Body of pancreas (tissue), 4 donors: ENCODE measurements at regions not wholly inside any gene's neighbourhood (a gene's known extent, or its start where the extent isn't known, plus 50 kb on each side); places are given as distances from the start of the nearest gene placed in this dataset.

Experiments used
- ATAC-seq: fragments of 150-250 bp; one replicate; pipeline ENCODE4 v1.9.1; 2016
- DNase-seq, 4 donors: peaks; one replicate each; pipeline ENCODE4 v3.0.0-alpha.2; 2019
- H3K27ac ChIP-seq, 4 donors: fragments of 200-600 bp; sonication (generic); 1 replicate in 3 of 4; 2 replicates in 1 of 4; pipeline versions ENCODE4 v1.5.1 to v1.6.1; 2016 to 2019; ENCODE audit warnings: mild to moderate bottlenecking in 1 of 4, mixed read lengths in 1 of 4, moderate library complexity in 1 of 4
- H3K27me3 ChIP-seq, 2 donors: fragments of 200-600 bp; sonication (generic); one replicate each; pipeline ENCODE4 v1.6.0; 2016; ENCODE audit warnings: mild to moderate bottlenecking in 1 of 2
- H3K36me3 ChIP-seq, 2 donors: fragments of 200-600 bp; sonication (generic); replicated peaks in 1 of 2; 2 replicates each; pipeline ENCODE4 v1.5.1; 2016; ENCODE audit warnings: low read depth in 2 of 2; ENCODE audit not compliant: insufficient read depth in 1 of 2
- H3K4me1 ChIP-seq: fragments of 200-600 bp; sonication (generic); one replicate; pipeline ENCODE4 v1.6.0; 2016
- H3K4me3 ChIP-seq, 2 donors: fragments of 200-600 bp; sonication (generic); 1 replicate in 1 of 2; 2 replicates in 1 of 2; pipeline ENCODE4 v1.5.1; 2016 to 2019
- H3K9me3 ChIP-seq, 3 donors: fragments of 200-600 bp; sonication (generic); 1 replicate in 2 of 3; 2 replicates in 1 of 3; pipeline ENCODE4 v1.5.1; 2016
- POLR2A ChIP-seq, 3 donors: fragments of 450-650 bp; IDR thresholded peaks; one replicate each; pipeline ENCODE4 v1.6.1; 2016; ENCODE audit warnings: antibody characterized with exemption in 3 of 3, mild to moderate bottlenecking in 2 of 3
- WGBS, 2 donors: methylation state at CpG; one replicate each; pipeline ENCODE4 v1.1.5; 2017; 5-methylcytosine and 5-hydroxymethylcytosine counted together
- intact Hi-C: fragments of 100-400 bp; cut with DNase I; formaldehyde crosslinking; loops from one replicate; pipeline ENCODE4 v1.15.1; 2023
- TF ChIP-seq, protein P1 (sequence below), 7 experiments: fragments of 450-650 bp in 4 of 7; fragments of 200-600 bp in 3 of 7; sonication (generic) in 3 of 7; IDR thresholded peaks; one replicate each; pipeline ENCODE4 v1.5.1; 2016 to 2019; ENCODE audit warnings: antibody characterized with exemption in 7 of 7

DNA sequence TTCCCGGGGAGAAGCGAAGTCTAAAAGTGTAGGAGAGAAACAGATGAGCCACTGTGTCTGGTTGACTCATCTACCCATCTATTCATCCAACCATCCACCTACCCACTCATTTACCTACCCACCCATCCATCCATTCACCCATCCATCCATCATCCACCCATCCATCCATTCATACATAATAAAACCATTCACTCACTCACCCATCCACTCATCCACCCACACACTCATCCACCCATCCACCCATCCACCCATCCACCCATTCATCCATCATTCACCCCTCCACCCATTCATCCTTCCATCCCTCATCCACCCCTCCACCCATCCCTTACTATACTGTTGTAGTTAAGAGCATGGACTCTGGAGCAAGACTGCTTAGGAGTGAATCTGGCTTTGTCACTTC is 136.4 kb upstream of the ATP2B2 start:
- H3K4me1 ChIP-seq: no peaks in the 10 kb centered on the region
- TF ChIP-seq, protein P1, sequence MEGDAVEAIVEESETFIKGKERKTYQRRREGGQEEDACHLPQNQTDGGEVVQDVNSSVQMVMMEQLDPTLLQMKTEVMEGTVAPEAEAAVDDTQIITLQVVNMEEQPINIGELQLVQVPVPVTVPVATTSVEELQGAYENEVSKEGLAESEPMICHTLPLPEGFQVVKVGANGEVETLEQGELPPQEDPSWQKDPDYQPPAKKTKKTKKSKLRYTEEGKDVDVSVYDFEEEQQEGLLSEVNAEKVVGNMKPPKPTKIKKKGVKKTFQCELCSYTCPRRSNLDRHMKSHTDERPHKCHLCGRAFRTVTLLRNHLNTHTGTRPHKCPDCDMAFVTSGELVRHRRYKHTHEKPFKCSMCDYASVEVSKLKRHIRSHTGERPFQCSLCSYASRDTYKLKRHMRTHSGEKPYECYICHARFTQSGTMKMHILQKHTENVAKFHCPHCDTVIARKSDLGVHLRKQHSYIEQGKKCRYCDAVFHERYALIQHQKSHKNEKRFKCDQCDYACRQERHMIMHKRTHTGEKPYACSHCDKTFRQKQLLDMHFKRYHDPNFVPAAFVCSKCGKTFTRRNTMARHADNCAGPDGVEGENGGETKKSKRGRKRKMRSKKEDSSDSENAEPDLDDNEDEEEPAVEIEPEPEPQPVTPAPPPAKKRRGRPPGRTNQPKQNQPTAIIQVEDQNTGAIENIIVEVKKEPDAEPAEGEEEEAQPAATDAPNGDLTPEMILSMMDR (IDR thresholded peaks at IDR 0.05): no peak
- no peak for TF ChIP-seq POLR2A (IDR thresholded peaks at IDR 0.05)
- no peak for ATAC-seq
- H3K27ac ChIP-seq: no peak overlapping the region
- no peak overlapping the region for H3K4me3 ChIP-seq
- no peaks in the 10 kb centered on the region for H3K27me3 ChIP-seq
- intact Hi-C loops: no loop called here
- H3K36me3 ChIP-seq: no peaks in the 10 kb centered on the region
- WGBS, 2 donors: 78 to 94% methylated on average over 2 of the region's 2 CpGs
- H3K9me3 ChIP-seq: peaks cover 0 to 7% (median 0%) of the 10 kb centered on the region in 3 donors
- DNase-seq: no peak

DNA sequence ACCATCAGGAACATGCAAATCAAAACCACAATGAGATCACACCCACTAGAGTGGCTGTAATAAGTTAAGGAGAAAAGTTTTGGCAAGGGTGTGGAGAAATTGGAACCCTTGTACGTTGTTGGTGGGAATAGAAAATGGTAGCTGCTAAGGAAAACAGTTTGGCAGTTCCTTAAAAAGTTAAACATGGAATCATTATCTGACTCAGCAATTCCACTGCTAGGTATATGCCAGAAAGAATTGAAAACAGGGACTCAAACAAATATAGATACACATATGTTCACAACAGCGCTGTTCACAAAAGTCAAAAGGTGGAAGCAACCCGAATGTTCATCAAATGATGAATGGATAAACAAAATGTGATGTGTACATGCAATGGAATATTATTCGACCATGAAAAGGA is 138.8 kb upstream of the ATP2B2 start:
- intact Hi-C loops: no loop called here
- no peak overlapping the region for H3K27ac ChIP-seq
- H3K4me1 ChIP-seq: no peaks in the 10 kb centered on the region
- ATAC-seq: no peak
- H3K4me3 ChIP-seq: no peak overlapping the region
- H3K36me3 ChIP-seq: no peaks in the 10 kb centered on the region
- no peaks in the 10 kb centered on the region for H3K27me3 ChIP-seq
- TF ChIP-seq, protein P1 (IDR thresholded peaks at IDR 0.05): no peak
- no peak for TF ChIP-seq POLR2A (IDR thresholded peaks at IDR 0.05)
- WGBS, 2 donors: 48 to 52% methylated on average over 4 of the region's 4 CpGs
- H3K9me3 ChIP-seq: peaks cover 0 to under 1% (median 0%) of the 10 kb centered on the region in 3 donors
- no peak for DNase-seq

DNA sequence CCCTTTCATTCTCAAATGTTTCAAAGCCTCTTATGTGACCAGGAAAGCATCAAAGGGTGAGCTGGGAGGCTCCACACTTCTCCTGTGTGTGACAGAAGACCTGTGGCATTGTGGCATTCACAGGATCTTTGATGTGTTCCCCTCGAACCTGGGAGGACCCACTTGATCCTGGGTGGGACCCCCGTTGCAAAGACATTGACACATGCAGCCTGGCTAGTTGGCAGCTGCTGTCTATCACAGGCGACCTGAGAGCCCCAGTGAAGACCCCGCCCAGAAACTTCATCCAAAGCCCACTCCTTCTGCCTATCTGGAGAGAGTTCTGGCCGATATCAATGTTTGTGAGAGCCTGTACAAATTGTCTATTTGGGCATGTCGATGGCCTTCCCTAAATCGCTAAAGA is 140.4 kb upstream of the ATP2B2 start:
- Histone ChIP-seq H3K4me3 (no peak overlapping the region), H3K27me3 (no peaks in the 10 kb centered on the region), H3K4me1 (no peaks in the 10 kb centered on the region), H3K9me3 (no peaks in the 10 kb centered on the region), H3K27ac (no peak overlapping the region), H3K36me3 (no peaks in the 10 kb centered on the region)
- intact Hi-C loops: no loop called here
- DNase-seq (no peak), ATAC-seq (no peak)
- no peak for TF ChIP-seq POLR2A (IDR thresholded peaks at IDR 0.05)
- TF ChIP-seq, protein P1 (IDR thresholded peaks at IDR 0.05): no peak
- 14 to 20% methylated on average over 4 to 7 of the region's 7 CpGs for WGBS, 2 donors

DNA sequence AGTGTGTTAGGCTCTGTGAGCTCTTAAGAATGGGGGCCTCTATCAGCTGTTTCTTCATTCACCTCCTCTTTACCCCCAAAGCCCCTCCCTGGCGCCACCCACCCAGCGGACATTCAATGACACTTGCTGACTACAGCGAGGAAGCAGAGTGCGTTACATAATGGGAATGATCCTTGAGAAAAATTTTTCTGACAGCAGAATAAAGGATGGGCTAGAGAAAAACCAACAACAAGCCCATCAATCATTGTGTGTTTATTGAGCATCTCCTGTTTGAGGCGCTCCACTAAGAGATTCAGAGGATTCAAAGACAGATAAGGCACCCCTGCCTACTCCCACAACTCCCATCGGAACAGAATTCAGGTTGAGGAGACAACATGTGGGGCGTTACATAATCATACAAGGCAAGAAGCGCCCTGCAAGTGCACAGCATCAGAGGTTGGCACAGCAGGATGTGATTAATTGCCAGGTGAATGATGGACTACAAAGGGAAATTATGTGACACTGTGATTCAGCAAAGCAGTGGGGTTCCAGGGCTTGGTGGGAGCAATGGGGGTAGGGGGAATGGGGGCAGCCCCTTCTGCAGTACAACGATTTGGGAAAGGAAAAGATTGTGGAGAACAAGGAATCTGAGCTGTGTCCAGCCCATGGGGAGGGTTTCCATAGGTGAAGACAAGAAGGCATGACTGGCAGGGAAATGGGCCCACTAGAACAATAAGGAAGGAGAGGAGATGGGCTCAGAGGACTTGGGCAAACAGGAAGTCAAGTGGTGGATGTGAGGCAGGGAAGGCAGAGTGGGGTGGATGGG is 141.3 kb upstream of the ATP2B2 start:
- no peak for DNase-seq
- H3K4me3 ChIP-seq: no peak overlapping the region
- TF ChIP-seq POLR2A (IDR thresholded peaks at IDR 0.05): no peak
- TF ChIP-seq, protein P1 (IDR thresholded peaks at IDR 0.05): no peak
- H3K36me3 ChIP-seq: no peaks in the 10 kb centered on the region
- intact Hi-C loops: no loop called here
- H3K27ac ChIP-seq: no peak overlapping the region
- no peaks in the 10 kb centered on the region for H3K9me3 ChIP-seq
- no peaks in the 10 kb centered on the region for H3K27me3 ChIP-seq
- H3K4me1 ChIP-seq: no peaks in the 10 kb centered on the region
- ATAC-seq: no peak
- WGBS, 2 donors: 36 to 50% methylated on average over 9 of the region's 9 CpGs

DNA sequence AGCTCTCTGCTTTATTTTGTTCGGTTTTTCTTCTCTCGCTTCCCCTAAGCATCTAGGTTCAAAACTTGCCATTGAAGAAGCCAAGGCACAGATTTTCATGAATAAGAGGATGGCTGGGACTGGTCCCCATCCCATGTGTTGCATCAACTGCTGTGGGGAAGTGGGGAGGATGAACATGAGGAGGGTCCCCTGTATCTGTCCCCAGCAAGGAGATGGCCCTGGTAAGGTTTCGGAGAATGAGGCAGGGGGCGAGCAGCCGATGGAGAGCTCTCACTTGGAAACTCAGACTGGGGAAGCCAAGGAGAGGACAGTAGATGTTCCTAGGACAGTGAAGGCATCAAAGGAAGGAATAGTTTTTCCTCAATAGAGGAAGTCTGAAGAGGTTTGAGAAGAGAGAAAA is 142.0 kb upstream of the ATP2B2 start:
- DNase-seq (no peak), ATAC-seq (no peak)
- no peak for TF ChIP-seq POLR2A (IDR thresholded peaks at IDR 0.05)
- TF ChIP-seq, protein P1 (IDR thresholded peaks at IDR 0.05): no peak
- Histone ChIP-seq H3K36me3 (no peaks in the 10 kb centered on the region), H3K4me3 (no peak overlapping the region), H3K27me3 (no peaks in the 10 kb centered on the region), H3K9me3 (no peaks in the 10 kb centered on the region), H3K4me1 (no peaks in the 10 kb centered on the region), H3K27ac (no peak overlapping the region)
- WGBS, 2 donors: 79 to 82% methylated on average over 5 of the region's 5 CpGs
- intact Hi-C loops: no loop called here
